GM20000 (cell line): ENCODE measurements at regions not wholly inside any gene's neighbourhood (a gene's known extent, or its start where the extent isn't known, plus 50 kb on each side); places are given as distances from the start of the nearest gene placed in this dataset.
"Not testable (repeated sequence)": the region's sequence is repeated elsewhere in the genome, so short reads cannot be mapped to it uniquely, and the experiment has no call there.

Experiments
- DNase-seq: peaks from one replicate; pipeline ENCODE4 v3.0.0; 2012; ENCODE audit warnings: low spot score
- TF ChIP-seq, protein P1 (sequence below): IDR thresholded peaks from 2 replicates; pipeline ENCODE4 v1.5.1; 2012; ENCODE audit warnings: mild to moderate bottlenecking, control low read depth; ENCODE audit errors: extremely low read depth, missing control alignments

DNA sequence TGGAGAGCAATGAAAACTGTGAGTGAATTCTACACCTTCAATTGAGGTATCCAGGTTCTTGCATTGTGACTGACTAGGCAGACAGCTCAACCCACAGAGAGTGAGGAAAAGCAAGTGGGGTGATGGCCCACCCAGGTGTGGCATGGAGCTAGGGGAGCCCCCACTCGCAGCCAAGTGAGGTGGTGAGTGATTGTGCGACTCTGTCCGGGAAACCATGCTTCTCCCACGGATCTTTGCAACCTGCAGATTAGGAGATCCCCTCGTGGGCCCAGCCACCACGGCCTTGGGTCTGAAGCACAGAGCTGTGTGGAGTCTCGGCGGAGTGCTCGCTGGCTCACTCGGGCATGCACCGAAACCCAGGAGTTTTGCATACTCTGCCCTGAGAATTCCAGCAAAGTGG, 120.1 kb downstream of the ALG10 start:
- DNase-seq: no peak
- TF ChIP-seq, protein P1, sequence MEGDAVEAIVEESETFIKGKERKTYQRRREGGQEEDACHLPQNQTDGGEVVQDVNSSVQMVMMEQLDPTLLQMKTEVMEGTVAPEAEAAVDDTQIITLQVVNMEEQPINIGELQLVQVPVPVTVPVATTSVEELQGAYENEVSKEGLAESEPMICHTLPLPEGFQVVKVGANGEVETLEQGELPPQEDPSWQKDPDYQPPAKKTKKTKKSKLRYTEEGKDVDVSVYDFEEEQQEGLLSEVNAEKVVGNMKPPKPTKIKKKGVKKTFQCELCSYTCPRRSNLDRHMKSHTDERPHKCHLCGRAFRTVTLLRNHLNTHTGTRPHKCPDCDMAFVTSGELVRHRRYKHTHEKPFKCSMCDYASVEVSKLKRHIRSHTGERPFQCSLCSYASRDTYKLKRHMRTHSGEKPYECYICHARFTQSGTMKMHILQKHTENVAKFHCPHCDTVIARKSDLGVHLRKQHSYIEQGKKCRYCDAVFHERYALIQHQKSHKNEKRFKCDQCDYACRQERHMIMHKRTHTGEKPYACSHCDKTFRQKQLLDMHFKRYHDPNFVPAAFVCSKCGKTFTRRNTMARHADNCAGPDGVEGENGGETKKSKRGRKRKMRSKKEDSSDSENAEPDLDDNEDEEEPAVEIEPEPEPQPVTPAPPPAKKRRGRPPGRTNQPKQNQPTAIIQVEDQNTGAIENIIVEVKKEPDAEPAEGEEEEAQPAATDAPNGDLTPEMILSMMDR: no peak

DNA sequence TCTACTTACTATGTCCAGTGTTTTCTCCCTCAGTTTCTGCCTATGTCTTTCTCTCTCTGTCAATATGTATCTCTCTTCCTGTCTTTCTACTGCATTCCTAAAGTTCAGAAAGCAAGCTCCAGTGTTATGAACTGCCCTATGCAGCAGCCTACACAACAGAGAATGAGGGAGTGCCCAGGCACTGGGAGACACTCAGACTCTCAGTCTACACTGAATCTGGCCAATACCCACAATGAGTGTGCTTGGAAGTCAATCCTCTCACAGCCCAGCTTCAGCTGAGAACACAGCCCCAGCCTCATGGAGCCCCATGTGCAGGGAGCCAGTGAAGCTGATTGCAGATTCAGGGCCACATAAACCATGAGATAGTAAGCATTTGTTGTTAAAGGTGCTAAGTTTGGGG, 128.7 kb downstream of the ALG10 start:
- TF ChIP-seq, protein P1: no peak
- DNase-seq: no peak

DNA sequence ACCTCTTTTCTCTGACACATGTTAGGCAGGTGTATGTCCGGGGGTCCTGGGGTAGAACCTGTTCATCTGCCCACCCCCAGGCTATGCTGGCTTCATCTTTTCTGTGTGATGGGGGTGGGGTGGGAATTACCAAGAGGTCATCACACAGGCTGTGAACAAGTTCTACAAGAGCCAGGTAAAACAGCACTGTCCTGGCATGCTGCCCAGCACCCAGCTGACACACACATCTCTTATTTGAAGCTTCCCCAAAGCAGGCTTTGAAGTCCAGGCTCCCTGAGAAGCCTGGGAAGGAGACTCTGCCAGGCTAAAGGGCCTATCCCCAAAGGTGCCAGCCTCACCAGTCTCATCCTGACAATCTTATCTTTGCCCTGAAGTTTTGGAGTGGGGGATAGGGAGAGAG, 141.1 kb downstream of the ALG10 start:
- no peak for DNase-seq
- TF ChIP-seq, protein P1: no peak

DNA sequence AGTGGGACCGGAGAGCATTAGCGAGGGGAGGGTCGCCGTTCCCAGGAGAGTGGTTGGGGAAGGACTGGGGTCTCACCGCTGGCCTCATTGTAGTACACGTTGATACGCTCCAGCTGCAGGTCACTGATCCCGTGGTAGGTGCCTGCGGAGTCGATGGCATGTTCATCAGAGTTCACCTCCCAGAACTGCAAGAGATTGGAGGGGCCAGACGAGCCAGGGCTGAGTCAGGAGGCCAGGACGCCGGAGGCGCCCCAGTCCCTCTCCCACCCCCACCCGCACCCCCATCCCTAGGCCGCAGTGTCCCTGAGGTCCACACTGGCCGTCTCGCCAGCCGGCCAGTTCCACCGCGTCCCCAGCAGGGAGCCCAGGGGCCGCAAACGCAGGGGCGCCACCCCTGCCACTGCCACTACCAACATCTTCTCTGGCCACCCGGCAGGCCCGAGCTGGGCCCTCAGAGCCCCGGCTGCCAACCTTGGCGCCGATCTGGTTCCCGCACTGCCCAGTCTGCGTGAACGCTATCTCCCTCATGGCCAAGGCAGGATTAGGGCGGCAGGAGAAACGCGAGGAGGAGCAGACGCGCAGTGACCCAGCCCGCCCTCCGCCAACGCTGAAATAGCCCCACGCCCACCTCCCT, 144.2 kb downstream of the ALG10 start:
- TF ChIP-seq, protein P1: no peak
- no peak for DNase-seq

DNA sequence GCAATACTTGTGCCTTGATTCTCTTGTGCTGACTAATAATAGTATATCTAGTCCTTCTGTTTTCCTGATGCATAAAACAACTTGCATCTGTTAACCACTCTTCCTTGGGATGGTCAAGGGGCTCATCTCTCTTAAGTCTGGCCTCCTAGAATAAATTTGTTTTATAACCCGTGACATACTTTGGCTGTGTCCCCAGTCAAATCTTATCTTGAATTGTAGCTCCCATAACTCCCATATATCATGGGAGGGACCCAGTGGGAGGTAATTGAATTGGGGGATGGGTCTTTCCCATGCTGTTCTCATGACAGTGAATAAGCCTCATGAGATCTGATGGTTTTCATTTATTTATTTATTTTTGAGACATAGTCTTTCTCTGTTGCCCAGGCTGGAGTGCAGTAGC, 146.2 kb downstream of the ALG10 start:
- not testable (repeated sequence) for DNase-seq

DNA sequence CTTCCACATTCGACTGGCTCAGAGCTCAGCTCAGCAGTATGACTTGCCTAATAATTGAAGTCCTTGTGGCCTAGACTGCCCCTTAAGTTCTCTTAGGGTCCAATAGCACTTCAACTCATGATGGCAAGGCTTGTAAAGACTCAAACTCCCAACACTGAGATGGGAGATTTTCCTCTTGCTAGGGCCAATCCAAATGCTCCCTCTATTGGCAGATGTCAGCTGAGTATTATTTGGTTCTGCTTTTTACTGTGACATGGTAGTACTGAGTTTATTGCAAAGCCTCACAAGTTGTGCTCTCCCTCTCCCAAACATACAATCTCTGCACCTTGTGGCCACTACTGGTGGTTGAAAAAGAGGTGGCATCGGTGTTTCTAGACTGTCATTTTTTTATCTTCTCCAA, 164.2 kb downstream of the ALG10 start:
- no peak for DNase-seq
- TF ChIP-seq, protein P1: no peak

DNA sequence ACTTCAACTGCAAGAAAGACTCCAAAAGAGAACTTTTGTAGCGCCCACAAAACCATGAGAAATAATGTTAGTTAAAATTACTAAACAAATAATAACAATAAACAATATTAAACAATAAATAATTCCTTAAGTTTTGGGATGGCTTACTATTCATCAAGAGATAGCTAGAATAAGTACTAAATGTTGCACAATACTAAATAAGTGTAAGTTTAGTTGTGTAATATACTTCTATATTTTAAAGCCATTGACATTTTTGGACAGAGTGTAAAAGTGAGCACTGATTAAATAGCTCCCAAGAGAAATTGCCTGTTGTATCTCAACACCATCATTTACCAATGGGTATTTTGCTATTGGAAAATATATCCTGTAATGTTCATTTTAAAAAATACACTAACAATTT, 166.7 kb downstream of the ALG10 start:
- DNase-seq: no peak
- TF ChIP-seq, protein P1: no peak

DNA sequence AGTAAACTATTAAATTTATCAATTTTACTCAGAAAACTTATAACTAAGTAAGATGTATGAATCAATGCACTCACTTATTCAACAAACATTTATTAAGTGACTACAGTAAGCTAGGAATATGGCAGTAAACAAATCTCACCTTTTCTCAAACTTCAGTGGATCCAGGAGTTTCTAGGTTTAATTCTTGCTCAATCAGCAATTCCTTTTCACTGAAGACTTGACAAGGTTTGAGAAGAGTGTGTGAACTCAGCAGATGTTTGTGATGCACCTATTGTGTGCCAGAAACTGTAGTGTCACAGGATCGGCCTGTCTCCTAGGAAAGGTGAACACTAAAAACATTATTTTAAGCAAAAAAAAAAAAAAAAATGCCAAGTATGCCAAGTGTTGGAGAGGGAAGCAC, 167.8 kb downstream of the ALG10 start:
- no peak for DNase-seq
- TF ChIP-seq, protein P1: no peak
